Mucosa of descending colon (tissue), 3 donors: ENCODE measurements at regions not wholly inside any gene's neighbourhood (a gene's known extent, or its start where the extent isn't known, plus 50 kb on each side); places are given as distances from the start of the nearest gene placed in this dataset.
A peak's percentile ranks its signal among the peaks of the same experiment; 100 is the strongest.

ENCODE experiments used
- ATAC-seq: fragments of 200-7000 bp; cut with Tn5 transposase; one replicate; pipeline ENCODE4 v1.9.1; 2020; ENCODE audit warnings: mild to moderate bottlenecking, moderate library complexity
- DNase-seq, 3 donors: peaks; one replicate each; pipeline ENCODE4 v3.0.0-alpha.2; 2020
- H3K36me3 ChIP-seq: fragments of 200-600 bp; one replicate; pipeline ENCODE4 v1.8.0; 2021; ENCODE audit warnings: low read depth, mild to moderate bottlenecking
- H3K4me1 ChIP-seq: fragments of 200-600 bp; one replicate; pipeline ENCODE4 v1.8.0; 2021; ENCODE audit warnings: low read depth, mild to moderate bottlenecking
- H3K4me3 ChIP-seq: fragments of 200-600 bp; one replicate; pipeline ENCODE4 v1.8.0; 2021; ENCODE audit warnings: mild to moderate bottlenecking
- H3K9me3 ChIP-seq: fragments of 200-600 bp; one replicate; pipeline ENCODE4 v1.8.0; 2021; ENCODE audit warnings: mild to moderate bottlenecking
- intact Hi-C, 2 donors: fragments of 100-400 bp; cut with DNase I in 1 of 2; cut with micrococcal nuclease in 1 of 2; formaldehyde crosslinking; loops; one replicate each; pipeline versions ENCODE4 v1.11.0 to v1.11.1; 2022; cut with DNase I, micrococcal nuclease
- TF ChIP-seq, protein P1 (sequence below): fragments of 200-600 bp; IDR thresholded peaks from one replicate; pipeline ENCODE4 v1.8.0; 2022; ENCODE audit warnings: antibody characterized with exemption, mild to moderate bottlenecking
- donor health status: DM: no; HTN: no; CAD: no; lungs with moderate emphysema.
- donor health status: DM: no; HTN: no; CAD: no.
- donor health status: DM: no; HTN: yes; CAD: no.

DNA sequence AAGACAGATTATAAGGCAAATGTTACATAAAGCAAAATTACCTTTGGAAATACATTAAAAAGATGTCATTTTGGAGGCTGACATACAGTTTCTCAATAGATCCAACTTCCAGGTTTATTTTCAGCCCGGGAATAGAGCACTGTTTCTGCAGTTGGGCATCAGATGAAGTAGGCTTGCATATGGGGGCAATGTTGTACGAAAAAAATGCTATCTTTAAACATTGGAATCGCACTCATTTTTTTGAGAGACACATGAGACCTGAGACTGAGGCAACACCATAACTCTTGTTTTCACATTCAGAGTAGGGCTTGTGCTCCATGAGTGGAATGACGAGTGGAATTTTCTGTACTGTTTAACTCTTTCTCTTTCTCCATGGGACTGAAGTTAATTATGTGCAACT, 122.4 kb upstream of the ZRANB2 start:
- DNase-seq (no peak), ATAC-seq (no peak)
- H3K4me1 ChIP-seq = no peaks in the 10 kb centered on the region
- intact Hi-C loops = no loop called here
- H3K36me3 ChIP-seq = no peaks in the 10 kb centered on the region
- TF ChIP-seq, protein P1, sequence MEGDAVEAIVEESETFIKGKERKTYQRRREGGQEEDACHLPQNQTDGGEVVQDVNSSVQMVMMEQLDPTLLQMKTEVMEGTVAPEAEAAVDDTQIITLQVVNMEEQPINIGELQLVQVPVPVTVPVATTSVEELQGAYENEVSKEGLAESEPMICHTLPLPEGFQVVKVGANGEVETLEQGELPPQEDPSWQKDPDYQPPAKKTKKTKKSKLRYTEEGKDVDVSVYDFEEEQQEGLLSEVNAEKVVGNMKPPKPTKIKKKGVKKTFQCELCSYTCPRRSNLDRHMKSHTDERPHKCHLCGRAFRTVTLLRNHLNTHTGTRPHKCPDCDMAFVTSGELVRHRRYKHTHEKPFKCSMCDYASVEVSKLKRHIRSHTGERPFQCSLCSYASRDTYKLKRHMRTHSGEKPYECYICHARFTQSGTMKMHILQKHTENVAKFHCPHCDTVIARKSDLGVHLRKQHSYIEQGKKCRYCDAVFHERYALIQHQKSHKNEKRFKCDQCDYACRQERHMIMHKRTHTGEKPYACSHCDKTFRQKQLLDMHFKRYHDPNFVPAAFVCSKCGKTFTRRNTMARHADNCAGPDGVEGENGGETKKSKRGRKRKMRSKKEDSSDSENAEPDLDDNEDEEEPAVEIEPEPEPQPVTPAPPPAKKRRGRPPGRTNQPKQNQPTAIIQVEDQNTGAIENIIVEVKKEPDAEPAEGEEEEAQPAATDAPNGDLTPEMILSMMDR = no peak
- no peaks in the 10 kb centered on the region for H3K9me3 ChIP-seq
- H3K4me3 ChIP-seq = no peak overlapping the region

DNA sequence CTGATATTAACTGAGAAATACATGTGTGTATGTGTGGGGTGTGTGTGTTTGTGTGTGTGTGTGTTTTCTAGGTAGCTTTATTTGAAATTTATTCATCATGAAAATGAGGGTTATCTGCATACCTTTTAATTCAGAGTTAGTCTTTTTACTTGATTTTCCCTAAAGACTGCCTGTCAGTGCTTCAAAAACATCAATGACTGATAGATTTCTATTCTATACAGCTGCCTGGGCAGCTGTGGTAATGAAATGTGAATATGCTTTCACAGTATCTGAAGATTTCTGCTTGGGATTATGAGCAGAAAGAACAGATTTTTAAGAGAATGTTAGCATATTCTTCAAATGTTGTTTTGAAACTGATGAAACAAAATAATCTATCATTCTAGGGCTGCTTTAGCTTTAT, 119.7 kb upstream of the ZRANB2 start:
- H3K36me3 ChIP-seq = no peaks in the 10 kb centered on the region
- intact Hi-C loops = no loop called here
- no peak overlapping the region for H3K4me3 ChIP-seq
- TF ChIP-seq, protein P1 = no peak
- H3K9me3 ChIP-seq = no peaks in the 10 kb centered on the region
- ATAC-seq = no peak
- no peaks in the 10 kb centered on the region for H3K4me1 ChIP-seq
- DNase-seq = no peak

DNA sequence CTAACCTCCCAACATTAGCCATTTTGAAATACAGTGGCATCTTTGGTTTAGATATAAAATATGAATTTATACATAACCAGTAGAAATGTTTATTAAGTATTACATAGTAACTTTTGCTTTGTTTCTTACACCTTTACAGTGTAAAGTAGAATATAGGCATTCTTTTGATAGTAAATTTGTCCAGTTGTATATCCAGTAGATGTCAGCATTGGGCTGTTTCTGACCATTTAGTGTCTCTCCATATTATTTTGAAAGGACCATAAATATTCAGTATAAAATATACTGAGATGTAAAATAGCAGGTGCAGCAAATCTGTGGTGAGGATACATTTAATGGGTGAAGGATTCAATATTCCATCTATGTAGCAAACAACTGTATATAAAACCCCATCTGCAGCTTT, 115.8 kb upstream of the ZRANB2 start:
- no peak overlapping the region for H3K4me3 ChIP-seq
- H3K9me3 ChIP-seq = no peaks in the 10 kb centered on the region
- no peaks in the 10 kb centered on the region for H3K36me3 ChIP-seq
- TF ChIP-seq, protein P1 = no peak
- intact Hi-C loops = no loop called here
- peak in 1 of 3 donors; percentile 28 for DNase-seq
- ATAC-seq = peak; percentile 41
- H3K4me1 ChIP-seq = no peaks in the 10 kb centered on the region

DNA sequence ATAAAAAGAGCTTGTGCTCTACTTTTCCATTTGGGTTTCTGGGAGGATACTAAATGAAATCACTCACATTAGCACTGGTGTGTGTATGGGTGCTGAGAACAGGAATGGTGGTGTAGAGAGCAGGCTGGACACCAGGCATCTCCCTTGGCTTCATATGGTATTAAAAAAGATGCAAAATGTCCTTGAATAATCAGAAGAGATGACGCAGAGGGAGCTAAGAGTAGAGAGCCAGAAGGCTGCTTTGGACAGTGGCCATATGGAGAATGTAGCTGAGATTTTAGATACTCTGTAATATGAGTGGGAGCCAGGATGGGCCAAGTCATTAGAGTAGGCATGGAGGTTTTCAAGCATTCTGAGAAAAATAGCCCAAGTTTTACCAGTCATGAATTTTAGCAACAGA, 112.3 kb upstream of the ZRANB2 start:
- intact Hi-C loops = no loop called here
- DNase-seq (peak in 1 of 3 donors; percentile 11), ATAC-seq (peak; percentile 21)
- TF ChIP-seq, protein P1 = no peak
- no peak overlapping the region for H3K4me3 ChIP-seq
- H3K4me1 ChIP-seq = no peaks in the 10 kb centered on the region
- H3K36me3 ChIP-seq = no peaks in the 10 kb centered on the region
- no peaks in the 10 kb centered on the region for H3K9me3 ChIP-seq

DNA sequence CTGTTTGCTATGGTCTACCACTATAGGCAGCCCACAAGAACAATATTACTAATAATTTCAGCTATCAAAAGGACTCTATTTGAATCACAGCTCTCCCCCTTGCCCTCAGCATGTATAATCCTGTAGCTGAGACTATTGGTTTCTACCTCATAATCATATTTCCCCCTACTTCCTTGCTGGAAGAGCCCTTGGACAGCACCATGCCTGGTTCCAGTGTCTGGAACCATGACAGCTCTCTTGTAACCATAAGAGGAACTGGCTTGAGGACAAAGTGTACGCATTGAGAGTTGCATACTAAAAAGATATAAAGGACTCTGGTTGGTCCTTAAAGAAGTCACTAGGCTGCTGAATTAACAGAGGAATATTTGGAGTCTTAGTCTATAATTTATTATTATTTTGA, 110.7 kb upstream of the ZRANB2 start:
- DNase-seq (no peak), ATAC-seq (no peak)
- H3K4me1 ChIP-seq = no peaks in the 10 kb centered on the region
- intact Hi-C loops = no loop called here
- H3K4me3 ChIP-seq = no peak overlapping the region
- no peaks in the 10 kb centered on the region for H3K9me3 ChIP-seq
- TF ChIP-seq, protein P1 = no peak
- no peaks in the 10 kb centered on the region for H3K36me3 ChIP-seq

DNA sequence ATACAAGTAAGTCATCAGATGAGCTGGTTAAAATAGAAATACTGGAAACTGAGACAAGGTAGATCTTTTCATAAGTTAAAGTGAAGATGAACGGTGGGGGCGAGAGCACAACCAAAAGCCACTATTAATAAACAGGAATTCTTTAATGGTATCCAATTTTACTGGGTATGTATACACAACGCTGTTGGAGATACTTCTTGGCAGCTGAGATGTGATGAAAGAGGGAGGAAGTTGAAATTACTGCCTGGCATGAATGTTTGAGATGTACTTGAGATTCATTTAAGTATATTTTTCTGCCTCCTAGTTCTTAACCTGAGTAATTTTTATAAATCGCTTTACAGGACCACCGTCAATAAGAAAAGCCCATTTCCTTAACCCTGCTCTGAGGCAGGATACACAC, 110.0 kb upstream of the ZRANB2 start:
- no peaks in the 10 kb centered on the region for H3K4me1 ChIP-seq
- intact Hi-C loops = no loop called here
- ATAC-seq (no peak), DNase-seq (no peak)
- H3K4me3 ChIP-seq = no peak overlapping the region
- no peaks in the 10 kb centered on the region for H3K36me3 ChIP-seq
- TF ChIP-seq, protein P1 = no peak
- H3K9me3 ChIP-seq = no peaks in the 10 kb centered on the region
